PC-3 (cell line): ENCODE measurements at regions not wholly inside any gene's neighbourhood (a gene's known extent, or its start where the extent isn't known, plus 50 kb on each side); places are given as distances from the start of the nearest gene placed in this dataset.

Experiments used
- EZH2 ChIP-seq: fragments of 300-600 bp; sonication (generic); IDR thresholded peaks from one replicate; pipeline ENCODE4 v1.6.1; 2017; ENCODE audit warnings: antibody characterized with exemption, mild to moderate bottlenecking, low read length; ENCODE audit not compliant: unreplicated experiment
- TF ChIP-seq, protein P1 (sequence below): fragments of 300-600 bp; sonication (generic); conservative IDR thresholded peaks from 2 replicates; pipeline ENCODE4 v1.5.1; 2017; ENCODE audit warnings: antibody characterized with exemption, low read depth, mild to moderate bottlenecking, low read length

DNA sequence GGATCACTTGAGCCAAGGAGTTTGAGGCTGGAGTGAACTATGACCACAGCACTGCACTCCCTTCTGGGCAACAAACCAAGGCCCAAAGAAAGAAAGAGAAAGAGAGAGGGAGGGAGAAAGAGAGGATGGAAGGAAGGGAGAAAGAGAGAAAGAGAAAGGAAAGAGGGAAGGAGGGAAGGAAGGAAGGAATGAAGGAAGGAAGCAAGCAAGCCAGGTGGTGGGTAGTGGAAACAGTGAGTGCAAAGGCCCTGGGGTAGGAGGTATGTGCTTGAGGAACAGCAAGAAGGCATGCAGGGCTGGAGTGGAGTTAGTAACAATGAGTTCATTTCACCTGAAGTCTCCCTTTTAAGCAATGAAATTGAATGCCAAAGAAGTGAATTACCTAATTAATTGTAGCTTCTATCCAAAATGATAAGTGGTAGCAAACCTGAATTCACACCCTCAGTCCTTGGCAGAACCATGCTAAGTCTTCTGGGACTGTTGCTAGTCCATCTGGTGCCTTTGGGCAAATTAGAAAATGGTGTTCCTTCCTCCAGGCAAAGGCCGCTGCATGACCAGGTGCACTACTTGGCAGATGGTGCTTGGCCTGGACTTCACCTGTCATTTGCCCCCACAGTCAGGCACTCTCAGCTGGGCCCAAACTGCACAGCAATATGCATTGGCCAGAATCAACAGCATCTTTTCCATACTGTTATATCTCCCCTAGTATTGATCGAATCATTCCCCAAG is 67.4 kb upstream of the MPP7 start:
- TF ChIP-seq, protein P1, sequence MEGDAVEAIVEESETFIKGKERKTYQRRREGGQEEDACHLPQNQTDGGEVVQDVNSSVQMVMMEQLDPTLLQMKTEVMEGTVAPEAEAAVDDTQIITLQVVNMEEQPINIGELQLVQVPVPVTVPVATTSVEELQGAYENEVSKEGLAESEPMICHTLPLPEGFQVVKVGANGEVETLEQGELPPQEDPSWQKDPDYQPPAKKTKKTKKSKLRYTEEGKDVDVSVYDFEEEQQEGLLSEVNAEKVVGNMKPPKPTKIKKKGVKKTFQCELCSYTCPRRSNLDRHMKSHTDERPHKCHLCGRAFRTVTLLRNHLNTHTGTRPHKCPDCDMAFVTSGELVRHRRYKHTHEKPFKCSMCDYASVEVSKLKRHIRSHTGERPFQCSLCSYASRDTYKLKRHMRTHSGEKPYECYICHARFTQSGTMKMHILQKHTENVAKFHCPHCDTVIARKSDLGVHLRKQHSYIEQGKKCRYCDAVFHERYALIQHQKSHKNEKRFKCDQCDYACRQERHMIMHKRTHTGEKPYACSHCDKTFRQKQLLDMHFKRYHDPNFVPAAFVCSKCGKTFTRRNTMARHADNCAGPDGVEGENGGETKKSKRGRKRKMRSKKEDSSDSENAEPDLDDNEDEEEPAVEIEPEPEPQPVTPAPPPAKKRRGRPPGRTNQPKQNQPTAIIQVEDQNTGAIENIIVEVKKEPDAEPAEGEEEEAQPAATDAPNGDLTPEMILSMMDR: no peak
- TF ChIP-seq EZH2: no peak
